ENCODE measurements at regions not wholly inside any gene's neighbourhood (a gene's known extent, or its start where the extent isn't known, plus 50 kb on each side); places are given as distances from the start of the nearest gene placed in this dataset.

DNA sequence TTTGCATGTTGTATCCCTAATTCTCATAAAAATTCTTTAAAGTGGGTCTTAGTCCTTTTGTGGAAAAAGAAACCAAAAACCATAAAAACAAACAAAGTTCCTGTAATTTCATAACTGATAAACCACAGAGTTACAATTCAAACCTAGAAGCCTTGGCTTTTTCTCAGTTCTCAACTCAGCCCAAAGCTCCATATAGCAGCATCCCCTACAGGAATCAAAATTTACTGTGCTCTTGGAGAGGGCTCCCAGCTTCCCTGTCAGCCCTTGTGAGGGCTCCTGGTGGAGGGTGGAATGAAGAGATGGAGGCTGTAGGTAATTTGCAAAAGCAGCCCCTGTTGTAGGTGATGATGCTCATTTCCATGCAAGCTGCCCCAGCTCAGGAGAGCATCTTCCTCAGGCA lies 506.1 kb upstream of the KIRREL3 start (continued):
- TF ChIP-seq, protein P1, sequence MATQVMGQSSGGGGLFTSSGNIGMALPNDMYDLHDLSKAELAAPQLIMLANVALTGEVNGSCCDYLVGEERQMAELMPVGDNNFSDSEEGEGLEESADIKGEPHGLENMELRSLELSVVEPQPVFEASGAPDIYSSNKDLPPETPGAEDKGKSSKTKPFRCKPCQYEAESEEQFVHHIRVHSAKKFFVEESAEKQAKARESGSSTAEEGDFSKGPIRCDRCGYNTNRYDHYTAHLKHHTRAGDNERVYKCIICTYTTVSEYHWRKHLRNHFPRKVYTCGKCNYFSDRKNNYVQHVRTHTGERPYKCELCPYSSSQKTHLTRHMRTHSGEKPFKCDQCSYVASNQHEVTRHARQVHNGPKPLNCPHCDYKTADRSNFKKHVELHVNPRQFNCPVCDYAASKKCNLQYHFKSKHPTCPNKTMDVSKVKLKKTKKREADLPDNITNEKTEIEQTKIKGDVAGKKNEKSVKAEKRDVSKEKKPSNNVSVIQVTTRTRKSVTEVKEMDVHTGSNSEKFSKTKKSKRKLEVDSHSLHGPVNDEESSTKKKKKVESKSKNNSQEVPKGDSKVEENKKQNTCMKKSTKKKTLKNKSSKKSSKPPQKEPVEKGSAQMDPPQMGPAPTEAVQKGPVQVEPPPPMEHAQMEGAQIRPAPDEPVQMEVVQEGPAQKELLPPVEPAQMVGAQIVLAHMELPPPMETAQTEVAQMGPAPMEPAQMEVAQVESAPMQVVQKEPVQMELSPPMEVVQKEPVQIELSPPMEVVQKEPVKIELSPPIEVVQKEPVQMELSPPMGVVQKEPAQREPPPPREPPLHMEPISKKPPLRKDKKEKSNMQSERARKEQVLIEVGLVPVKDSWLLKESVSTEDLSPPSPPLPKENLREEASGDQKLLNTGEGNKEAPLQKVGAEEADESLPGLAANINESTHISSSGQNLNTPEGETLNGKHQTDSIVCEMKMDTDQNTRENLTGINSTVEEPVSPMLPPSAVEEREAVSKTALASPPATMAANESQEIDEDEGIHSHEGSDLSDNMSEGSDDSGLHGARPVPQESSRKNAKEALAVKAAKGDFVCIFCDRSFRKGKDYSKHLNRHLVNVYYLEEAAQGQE (IDR thresholded peaks at IDR 0.05; ENCODE audit: low read depth, low read length) = no peak
- no peak for TF ChIP-seq ELF1 (IDR thresholded peaks at IDR 0.05)
- TF ChIP-seq, protein P2, sequence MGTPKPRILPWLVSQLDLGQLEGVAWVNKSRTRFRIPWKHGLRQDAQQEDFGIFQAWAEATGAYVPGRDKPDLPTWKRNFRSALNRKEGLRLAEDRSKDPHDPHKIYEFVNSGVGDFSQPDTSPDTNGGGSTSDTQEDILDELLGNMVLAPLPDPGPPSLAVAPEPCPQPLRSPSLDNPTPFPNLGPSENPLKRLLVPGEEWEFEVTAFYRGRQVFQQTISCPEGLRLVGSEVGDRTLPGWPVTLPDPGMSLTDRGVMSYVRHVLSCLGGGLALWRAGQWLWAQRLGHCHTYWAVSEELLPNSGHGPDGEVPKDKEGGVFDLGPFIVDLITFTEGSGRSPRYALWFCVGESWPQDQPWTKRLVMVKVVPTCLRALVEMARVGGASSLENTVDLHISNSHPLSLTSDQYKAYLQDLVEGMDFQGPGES (IDR thresholded peaks at IDR 0.05; ENCODE audit: low read depth, low read length) = no peak

DNA sequence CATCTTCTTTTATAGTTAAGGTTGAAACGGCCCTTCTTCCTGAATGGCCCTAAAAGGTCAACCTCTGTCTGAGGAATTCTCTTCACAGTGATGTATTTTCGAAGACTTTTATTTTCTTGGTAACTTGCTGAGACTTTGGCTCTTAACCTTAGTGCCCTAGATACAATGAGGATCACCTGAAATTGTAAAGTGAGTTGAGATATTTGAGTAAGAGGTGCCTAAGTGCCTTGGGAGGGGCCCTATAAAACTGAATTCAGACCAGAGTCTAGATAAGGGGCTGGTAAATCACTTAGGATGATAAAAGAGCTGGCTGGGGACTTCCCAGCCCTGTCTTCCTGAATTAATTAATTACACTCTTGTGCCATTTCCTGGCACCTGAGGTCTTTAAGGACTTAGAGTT lies 505.6 kb upstream of the KIRREL3 start:
- no peaks in the 10 kb centered on the region for H3K9me3 ChIP-seq
- H2AFZ ChIP-seq (ENCODE audit: low read depth) = no peak overlapping the region
- CTCF ChIA-PET = interaction anchor here (2.1 kb wide), 1 partner anchor 13 kb away, joined by 15 read pairs; no protein-coding TSS in a partner anchor
- H3K9ac ChIP-seq = no peak overlapping the region
- no peaks in the 10 kb centered on the region for H3K27me3 ChIP-seq (ENCODE audit: insufficient read depth)
- H3K79me2 ChIP-seq (ENCODE audit: insufficient read depth) = no peaks in the 10 kb centered on the region
- H3K36me3 ChIP-seq (replicated peaks in 1 of 2; ENCODE audit: control insufficient read depth in 1 of 2, insufficient read depth in 2 of 2, low read length in 1 of 2) = no peaks in the 10 kb centered on the region
- 10% methylated on average over 2 of the region's 2 CpGs for WGBS (ENCODE audit: low lambda C conversion rate)
- DNase-seq = no peak
- TF ChIP-seq GATA2 (CRISPR knock-in tag; IDR thresholded peaks at IDR 0.05) (no peak), YY1 (IDR thresholded peaks at IDR 0.05; ENCODE audit: low read depth) (no peak), RXRA (IDR thresholded peaks at IDR 0.05; ENCODE audit: borderline replicate concordance, low read depth) (no peak), FOSL2 (IDR thresholded peaks at IDR 0.05; ENCODE audit: borderline replicate concordance, low read depth) (no peak), NFIC (IDR thresholded peaks at IDR 0.05; ENCODE audit: borderline replicate concordance) (no peak), RAD21 (IDR thresholded peaks at IDR 0.05; ENCODE audit: low read length) (no peak), EP300 (IDR thresholded peaks at IDR 0.05; ENCODE audit: borderline replicate concordance in 1 of 2, low read depth in 1 of 2, low read length in 1 of 2) (no peak), SIN3A (IDR thresholded peaks at IDR 0.05; ENCODE audit: borderline replicate concordance, low read depth, low read length) (no peak)
- TF ChIP-seq, protein P2 (IDR thresholded peaks at IDR 0.05; ENCODE audit: low read depth, low read length) = no peak
- TF ChIP-seq, protein P3, sequence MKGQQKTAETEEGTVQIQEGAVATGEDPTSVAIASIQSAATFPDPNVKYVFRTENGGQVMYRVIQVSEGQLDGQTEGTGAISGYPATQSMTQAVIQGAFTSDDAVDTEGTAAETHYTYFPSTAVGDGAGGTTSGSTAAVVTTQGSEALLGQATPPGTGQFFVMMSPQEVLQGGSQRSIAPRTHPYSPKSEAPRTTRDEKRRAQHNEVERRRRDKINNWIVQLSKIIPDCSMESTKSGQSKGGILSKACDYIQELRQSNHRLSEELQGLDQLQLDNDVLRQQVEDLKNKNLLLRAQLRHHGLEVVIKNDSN (IDR thresholded peaks at IDR 0.05; ENCODE audit: borderline replicate concordance, low read depth) = no peak
- no peaks in the 10 kb centered on the region for H3F3A ChIP-seq (replicated peaks; ENCODE audit: insufficient read depth)
- H4K20me1 ChIP-seq (ENCODE audit: insufficient read depth) = no peaks in the 10 kb centered on the region
- POLR2A ChIA-PET = no interaction called here
- no peak overlapping the region for H3K4me2 ChIP-seq
- H3K27ac ChIP-seq (ENCODE audit: low read depth in 2 of 2, low read length in 1 of 2) = no peak overlapping the region
- H3K9me2 ChIP-seq = peaks cover 5% of the 10 kb centered on the region; the same call in 1 of the 2 replicates
- H3K4me1 ChIP-seq (ENCODE audit: control insufficient read depth in 1 of 2, insufficient read depth in 2 of 2, low read depth in 1 of 2, low read length in 1 of 2) = peaks cover 0 to 3% of the 10 kb centered on the region in 2 experiments; a peak in 1 of 4 replicates
- no peak overlapping the region for H3K4me3 ChIP-seq (ENCODE audit: low read depth in 2 of 2, low read length in 1 of 2)

Data from SK-N-SH (cell line).